ENCODE measurements at regions not wholly inside any gene's neighbourhood (a gene's known extent, or its start where the extent isn't known, plus 50 kb on each side); places are given as distances from the start of the nearest gene placed in this dataset.

GRCh38 chr6:167649476-167649875 is 177.2 kb upstream of the AFDN start:
- no peak for TF ChIP-seq CTCF (IDR thresholded peaks at IDR 0.05; ENCODE audit: insufficient read depth, low read length, poor library complexity, severe bottlenecking)
- no peak for TF ChIP-seq EZH2phosphoT487 (conservative IDR thresholded peaks at IDR 0.05; ENCODE audit: low read length)
